Mammary epithelial cell (primary cell): ENCODE measurements at regions not wholly inside any gene's neighbourhood (a gene's known extent, or its start where the extent isn't known, plus 50 kb on each side); places are given as distances from the start of the nearest gene placed in this dataset.

Source experiments
- EZH2 ChIP-seq: IDR thresholded peaks from 2 replicates; pipeline ENCODE4 v1.6.1; 2012; ENCODE audit warnings: low read length, inconsistent platforms, borderline replicate concordance
- TF ChIP-seq, protein P1 (sequence below), 2 donors: IDR thresholded peaks in 1 of 2; conservative IDR thresholded peaks in 1 of 2; 2 replicates each; pipeline ENCODE4 v1.5.1; 2011 to 2012; ENCODE audit warnings: inconsistent platforms in 2 of 2, low read length in 2 of 2, mild to moderate bottlenecking in 2 of 2, control low read depth in 1 of 2, low read depth in 1 of 2; ENCODE audit not compliant: insufficient read depth in 1 of 2; ENCODE audit errors: extremely low read depth in 1 of 2

DNA sequence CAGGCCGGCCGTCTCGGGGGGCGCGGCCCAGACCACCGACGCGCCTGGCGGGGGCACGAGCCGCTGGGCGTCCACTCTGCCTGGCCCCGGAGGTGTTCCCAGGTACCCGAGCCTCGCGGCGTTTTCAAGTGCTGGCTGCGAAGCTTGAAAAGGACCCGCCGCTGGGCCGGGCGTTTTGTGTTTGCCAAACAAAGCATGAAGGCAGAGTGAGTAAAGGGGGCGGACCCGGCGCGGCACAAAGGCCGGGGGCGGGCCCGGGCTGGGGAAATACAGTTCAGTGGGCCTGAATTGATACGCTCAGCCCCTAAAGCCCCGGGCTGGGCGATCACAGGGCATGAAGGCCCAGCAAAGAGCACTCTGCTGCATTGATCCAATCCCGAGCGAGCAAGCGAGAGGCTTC, 65.4 kb downstream of the SOX3 start:
- TF ChIP-seq, protein P1, sequence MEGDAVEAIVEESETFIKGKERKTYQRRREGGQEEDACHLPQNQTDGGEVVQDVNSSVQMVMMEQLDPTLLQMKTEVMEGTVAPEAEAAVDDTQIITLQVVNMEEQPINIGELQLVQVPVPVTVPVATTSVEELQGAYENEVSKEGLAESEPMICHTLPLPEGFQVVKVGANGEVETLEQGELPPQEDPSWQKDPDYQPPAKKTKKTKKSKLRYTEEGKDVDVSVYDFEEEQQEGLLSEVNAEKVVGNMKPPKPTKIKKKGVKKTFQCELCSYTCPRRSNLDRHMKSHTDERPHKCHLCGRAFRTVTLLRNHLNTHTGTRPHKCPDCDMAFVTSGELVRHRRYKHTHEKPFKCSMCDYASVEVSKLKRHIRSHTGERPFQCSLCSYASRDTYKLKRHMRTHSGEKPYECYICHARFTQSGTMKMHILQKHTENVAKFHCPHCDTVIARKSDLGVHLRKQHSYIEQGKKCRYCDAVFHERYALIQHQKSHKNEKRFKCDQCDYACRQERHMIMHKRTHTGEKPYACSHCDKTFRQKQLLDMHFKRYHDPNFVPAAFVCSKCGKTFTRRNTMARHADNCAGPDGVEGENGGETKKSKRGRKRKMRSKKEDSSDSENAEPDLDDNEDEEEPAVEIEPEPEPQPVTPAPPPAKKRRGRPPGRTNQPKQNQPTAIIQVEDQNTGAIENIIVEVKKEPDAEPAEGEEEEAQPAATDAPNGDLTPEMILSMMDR (conservative IDR thresholded peaks at IDR 0.05 in 1 of 2, IDR thresholded peaks at IDR 0.05 in 1 of 2; ENCODE audit: extremely low read depth in 1 of 2, insufficient read depth in 1 of 2, low read depth in 1 of 2, low read length in 2 of 2), result no peak
- no peak for TF ChIP-seq EZH2
